IMR-90 (cell line): ENCODE measurements at regions not wholly inside any gene's neighbourhood (a gene's known extent, or its start where the extent isn't known, plus 50 kb on each side); places are given as distances from the start of the nearest gene placed in this dataset.

Experiments used
- ATAC-seq: fragments of 200-7000 bp; cut with Tn5 transposase; 2 replicates; pipeline ENCODE4 v1.9.1; 2020; ENCODE audit warnings: low read depth, mild to moderate bottlenecking, moderate library complexity
- BruUV-seq: library from RNA; stranded (reverse); fragments of 400-500 nt; replicated peaks from 2 replicates; lab custom pipeline; 2021; lab: Mats Ljungman, UMichigan
- CTCF ChIA-PET: fragments of 300-600 bp; formaldehyde crosslinking; extraction: SDS; loops from one replicate; lab custom pipeline; 2021; ENCODE audit warnings: antibody characterized with exemption; lab: Yijun Ruan, JAX
- POLR2A ChIA-PET: fragments of 300-600 bp; sonication (Branson Sonifier 250); formaldehyde crosslinking; loops from one replicate; lab custom pipeline; 2022; ENCODE audit warnings: antibody characterized with exemption; ENCODE audit not compliant: unreplicated experiment; lab: Charles Lee
- DNase-seq: peaks from one replicate; pipeline ENCODE4 v3.0.0; 2013
- H2AFZ ChIP-seq: replicated peaks from 2 replicates; pipeline ENCODE3; 2013; ENCODE audit warnings: low read length, mild to moderate bottlenecking; ENCODE audit not compliant: poor library complexity
- H2AK5ac ChIP-seq: 2 replicates; pipeline ENCODE4 v1.6.1; 2013; ENCODE audit warnings: low read depth, low read length, inconsistent platforms
- H2AK9ac ChIP-seq: replicated peaks from 2 replicates; pipeline ENCODE3; 2013; ENCODE audit warnings: mild to moderate bottlenecking, low read depth, low read length, moderate library complexity; ENCODE audit not compliant: poor library complexity
- H2BK120ac ChIP-seq: 2 replicates; pipeline ENCODE4 v1.6.1; 2013; ENCODE audit warnings: low read depth, low read length, inconsistent platforms
- H2BK15ac ChIP-seq: 3 replicates; pipeline ENCODE4 v1.6.1; 2013; ENCODE audit warnings: low read depth, low read length, inconsistent platforms
- H2BK20ac ChIP-seq: 2 replicates; pipeline ENCODE4 v1.6.1; 2013; ENCODE audit warnings: low read depth, mild to moderate bottlenecking, inconsistent platforms, low read length, moderate library complexity
- H2BK5ac ChIP-seq: 2 replicates; pipeline ENCODE4 v1.6.1; 2013; ENCODE audit warnings: mild to moderate bottlenecking, low read depth, low read length, inconsistent platforms; ENCODE audit not compliant: poor library complexity, severe bottlenecking
- H3K14ac ChIP-seq: replicated peaks from 2 replicates; pipeline ENCODE4 v1.6.1; 2013; ENCODE audit warnings: low read depth, low read length, inconsistent platforms
- H3K18ac ChIP-seq: 2 replicates; pipeline ENCODE4 v1.6.1; 2013; ENCODE audit warnings: low read depth, low read length, control low read depth
- H3K23ac ChIP-seq: 2 replicates; pipeline ENCODE4 v1.6.1; 2013; ENCODE audit warnings: low read depth, low read length, inconsistent platforms
- H3K27ac ChIP-seq: 2 replicates; pipeline ENCODE4 v1.5.1; 2013; ENCODE audit warnings: mild to moderate bottlenecking, control low read depth, low read length; ENCODE audit not compliant: insufficient read depth
- H3K27me3 ChIP-seq: 2 replicates; pipeline ENCODE4 v1.6.1; 2013; ENCODE audit warnings: low read length; ENCODE audit not compliant: control insufficient read depth, insufficient read depth
- H3K36me3 ChIP-seq: 2 replicates; pipeline ENCODE4 v1.6.1; 2013; ENCODE audit warnings: low read length, mixed read lengths; ENCODE audit not compliant: control insufficient read depth, insufficient read depth
- H3K4ac ChIP-seq: 2 replicates; pipeline ENCODE4 v1.6.1; 2013; ENCODE audit warnings: low read depth, low read length, inconsistent platforms
- H3K4me1 ChIP-seq: 2 replicates; pipeline ENCODE4 v1.6.1; 2013; ENCODE audit warnings: low read length, mixed read lengths; ENCODE audit not compliant: control insufficient read depth, insufficient read depth
- H3K4me2 ChIP-seq: 2 replicates; pipeline ENCODE4 v1.6.1; 2013; ENCODE audit warnings: low read depth, mild to moderate bottlenecking, control low read depth, low read length, moderate library complexity
- H3K4me3 ChIP-seq: 2 replicates; pipeline ENCODE4 v1.5.1; 2013; ENCODE audit warnings: low read depth, mild to moderate bottlenecking, control low read depth, low read length, moderate library complexity; ENCODE audit not compliant: insufficient read depth
- H3K56ac ChIP-seq: 2 replicates; pipeline ENCODE4 v1.6.1; 2013; ENCODE audit warnings: low read length, inconsistent platforms; ENCODE audit not compliant: insufficient read depth; ENCODE audit errors: extremely low read depth
- H3K79me1 ChIP-seq, 2 experiments: 2 replicates each; pipeline ENCODE4 v1.6.1; 2013; ENCODE audit warnings: low read length in 2 of 2, inconsistent platforms in 1 of 2, low read depth in 1 of 2
- H3K9ac ChIP-seq: 2 replicates; pipeline ENCODE4 v1.6.1; 2013; ENCODE audit warnings: low read depth, low read length, control low read depth
- H3K9me1 ChIP-seq: 2 replicates; pipeline ENCODE4 v1.6.1; 2013; ENCODE audit warnings: low read length, inconsistent platforms; ENCODE audit not compliant: insufficient read depth
- H3K9me3 ChIP-seq: 2 replicates; pipeline ENCODE4 v1.6.1; 2013; ENCODE audit warnings: low read length; ENCODE audit not compliant: control insufficient read depth, insufficient read depth
- H4K20me1 ChIP-seq: 2 replicates; pipeline ENCODE4 v1.6.1; 2013; ENCODE audit warnings: low read length, inconsistent platforms; ENCODE audit not compliant: insufficient read depth
- H4K5ac ChIP-seq: 2 replicates; pipeline ENCODE4 v1.6.1; 2013; ENCODE audit warnings: mild to moderate bottlenecking, low read depth, low read length, control low read depth
- H4K8ac ChIP-seq, 2 experiments: 2 replicates each; pipeline ENCODE4 v1.6.1; 2013; ENCODE audit warnings: low read depth in 2 of 2, low read length in 2 of 2, control low read depth in 1 of 2, inconsistent platforms in 1 of 2
- H4K91ac ChIP-seq: 2 replicates; pipeline ENCODE4 v1.6.1; 2013; ENCODE audit warnings: low read depth, low read length, inconsistent platforms; ENCODE audit not compliant: insufficient read depth
- BHLHE40 ChIP-seq: fragments of 150-350 bp; IDR thresholded peaks from 2 replicates; pipeline ENCODE4 v1.6.1; 2016; ENCODE audit warnings: mild to moderate bottlenecking, low read depth, low read length
- MAFK ChIP-seq: IDR thresholded peaks from 2 replicates; pipeline ENCODE4 v1.6.1; 2012; ENCODE audit warnings: low read depth, low read length, improper control_type of control experiment
- MXI1 ChIP-seq: IDR thresholded peaks from 2 replicates; pipeline ENCODE4 v1.6.1; 2012; ENCODE audit warnings: low read depth, mild to moderate bottlenecking, low read length, moderate library complexity, borderline replicate concordance
- NFE2L2 ChIP-seq: fragments of 150-350 bp; IDR thresholded peaks from 2 replicates; pipeline ENCODE4 v1.6.1; 2016; ENCODE audit warnings: low read depth, mild to moderate bottlenecking, low read length
- POLR2A ChIP-seq: IDR thresholded peaks from 2 replicates; pipeline ENCODE4 v1.6.1; 2012; ENCODE audit warnings: mild to moderate bottlenecking, low read depth, low read length
- RAD21 ChIP-seq: IDR thresholded peaks from 2 replicates; pipeline ENCODE4 v1.6.1; 2012; ENCODE audit warnings: low read length, improper control_type of control experiment
- RCOR1 ChIP-seq: IDR thresholded peaks from 2 replicates; pipeline ENCODE4 v1.6.1; 2012; ENCODE audit warnings: mild to moderate bottlenecking, low read length, improper control_type of control experiment; ENCODE audit not compliant: insufficient replicate concordance
- RFX5 ChIP-seq: IDR thresholded peaks from 2 replicates; pipeline ENCODE4 v1.8.0; 2012; ENCODE audit warnings: low read depth, mild to moderate bottlenecking, low read length, moderate library complexity
- SMC3 ChIP-seq: fragments of 150-350 bp; IDR thresholded peaks from 2 replicates; pipeline ENCODE4 v1.6.1; 2016; ENCODE audit warnings: low read depth, mild to moderate bottlenecking, antibody characterized with exemption, low read length, moderate library complexity
- WGBS, 2 experiments: methylation state at CpG; one replicate each; pipeline versions ENCODE4 v1.1.5 to v1.1.7; 2013; ENCODE audit warnings: missing lambda C conversion rate in 2 of 2; ENCODE audit not compliant: insufficient read length in 1 of 2; ENCODE audit errors: extremely low coverage in 2 of 2; 5-methylcytosine and 5-hydroxymethylcytosine counted together
- dilution Hi-C: fragments of 300-500 bp; cut with HindIII; formaldehyde crosslinking; loops from one replicate; pipeline ENCODE4 v1.14.3; 2018; ENCODE audit warnings: low sequenced_read_pairs; ENCODE audit not compliant: unreplicated experiment
- in situ Hi-C: fragments of 300-500 bp; cut with MboI; formaldehyde crosslinking; loops from 3 replicates; pipeline ENCODE4 v1.14.3; 2019; ENCODE audit warnings: low sequenced_read_pairs, inconsistent platforms, mixed read lengths
- intact Hi-C: fragments of 100-400 bp; cut with micrococcal nuclease; formaldehyde crosslinking; loops from 2 replicates; pipeline ENCODE4 v1.10.0; 2022
- TF ChIP-seq, protein P1 (sequence below): fragments of 150-350 bp; IDR thresholded peaks from 2 replicates; pipeline ENCODE4 v1.6.1; 2016; ENCODE audit warnings: low read depth, mild to moderate bottlenecking, low read length, moderate library complexity, borderline replicate concordance
- TF ChIP-seq, protein P2 (sequence below): fragments of 150-350 bp; IDR thresholded peaks from 2 replicates; pipeline ENCODE4 v1.6.1; 2017; ENCODE audit warnings: mild to moderate bottlenecking, antibody characterized with exemption, low read length, low read depth

DNA sequence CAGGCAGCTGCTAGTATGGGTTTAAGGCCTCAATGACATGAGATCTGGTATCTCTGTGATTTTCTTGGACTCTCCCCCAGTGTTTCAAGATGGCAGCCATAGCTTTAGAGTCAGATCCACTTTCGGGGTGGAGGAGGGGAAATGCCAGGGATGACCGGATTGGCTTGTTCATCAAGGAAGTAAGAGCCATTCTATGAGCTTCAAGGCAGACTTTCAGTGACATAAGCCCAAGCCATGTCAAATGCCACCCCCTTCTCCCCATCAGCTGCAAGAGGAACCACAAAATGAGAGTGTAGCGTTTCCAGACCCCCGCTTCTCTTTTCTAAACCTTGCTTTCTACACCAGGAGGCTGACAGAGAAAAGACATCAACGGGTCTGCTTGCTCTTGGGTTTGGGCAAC lies 271.8 kb downstream of the PSAT1 start:
- no peak overlapping the region for H3K9ac ChIP-seq
- no CpG with 5 or more reads among the region's 5 CpGs for WGBS, 2 experiments
- dilution Hi-C loops (no loop called here), in situ Hi-C loops (no loop called here), intact Hi-C loops (no loop called here)
- H3K27ac ChIP-seq = no peak overlapping the region
- no peak overlapping the region for H4K5ac ChIP-seq
- no peak overlapping the region for H2BK15ac ChIP-seq
- H2BK120ac ChIP-seq = no peak overlapping the region
- no peaks in the 10 kb centered on the region for H4K20me1 ChIP-seq
- no peak overlapping the region for H2BK20ac ChIP-seq
- CTCF ChIA-PET = no interaction called here
- H3K4me3 ChIP-seq = no peak overlapping the region
- H3K23ac ChIP-seq = no peak overlapping the region
- H2AK5ac ChIP-seq = no peak overlapping the region
- H3K4ac ChIP-seq = no peak overlapping the region
- no peaks in the 10 kb centered on the region for H3K9me3 ChIP-seq
- H2BK5ac ChIP-seq = no peak overlapping the region
- no peaks in the 10 kb centered on the region; the same call in 1 of the 2 replicates for H3K27me3 ChIP-seq
- H4K91ac ChIP-seq = no peak overlapping the region
- H3K4me1 ChIP-seq = peaks cover 9% of the 10 kb centered on the region; the same call in 1 of the 2 replicates
- POLR2A ChIA-PET = no interaction called here
- no peak overlapping the region for H3K18ac ChIP-seq
- ATAC-seq = no peak
- no peak overlapping the region for H4K8ac ChIP-seq
- no peaks in the 10 kb centered on the region for H3K79me1 ChIP-seq
- no peak for DNase-seq
- BruUV-seq = no TSS peak
- no peak overlapping the region for H3K56ac ChIP-seq
- no peak overlapping the region for H3K4me2 ChIP-seq
- H3K14ac ChIP-seq = no peak overlapping the region
- no peaks in the 10 kb centered on the region for H3K36me3 ChIP-seq
- peaks cover 5% of the 10 kb centered on the region; the same call in 1 of the 2 replicates for H3K9me1 ChIP-seq
- TF ChIP-seq, protein P1, sequence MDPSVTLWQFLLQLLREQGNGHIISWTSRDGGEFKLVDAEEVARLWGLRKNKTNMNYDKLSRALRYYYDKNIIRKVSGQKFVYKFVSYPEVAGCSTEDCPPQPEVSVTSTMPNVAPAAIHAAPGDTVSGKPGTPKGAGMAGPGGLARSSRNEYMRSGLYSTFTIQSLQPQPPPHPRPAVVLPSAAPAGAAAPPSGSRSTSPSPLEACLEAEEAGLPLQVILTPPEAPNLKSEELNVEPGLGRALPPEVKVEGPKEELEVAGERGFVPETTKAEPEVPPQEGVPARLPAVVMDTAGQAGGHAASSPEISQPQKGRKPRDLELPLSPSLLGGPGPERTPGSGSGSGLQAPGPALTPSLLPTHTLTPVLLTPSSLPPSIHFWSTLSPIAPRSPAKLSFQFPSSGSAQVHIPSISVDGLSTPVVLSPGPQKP = no peak
- TF ChIP-seq NFE2L2 (no peak), MAFK (no peak), RFX5 (no peak), BHLHE40 (no peak), RAD21 (no peak), RCOR1 (no peak), SMC3 (no peak), POLR2A (no peak), MXI1 (no peak)
- TF ChIP-seq, protein P2, sequence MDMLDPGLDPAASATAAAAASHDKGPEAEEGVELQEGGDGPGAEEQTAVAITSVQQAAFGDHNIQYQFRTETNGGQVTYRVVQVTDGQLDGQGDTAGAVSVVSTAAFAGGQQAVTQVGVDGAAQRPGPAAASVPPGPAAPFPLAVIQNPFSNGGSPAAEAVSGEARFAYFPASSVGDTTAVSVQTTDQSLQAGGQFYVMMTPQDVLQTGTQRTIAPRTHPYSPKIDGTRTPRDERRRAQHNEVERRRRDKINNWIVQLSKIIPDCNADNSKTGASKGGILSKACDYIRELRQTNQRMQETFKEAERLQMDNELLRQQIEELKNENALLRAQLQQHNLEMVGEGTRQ = no peak
- H2AFZ ChIP-seq = no peak overlapping the region
- H2AK9ac ChIP-seq = no peak overlapping the region
